ENCODE measurements at regions not wholly inside any gene's neighbourhood (a gene's known extent, or its start where the extent isn't known, plus 50 kb on each side); places are given as distances from the start of the nearest gene placed in this dataset.

DNA sequence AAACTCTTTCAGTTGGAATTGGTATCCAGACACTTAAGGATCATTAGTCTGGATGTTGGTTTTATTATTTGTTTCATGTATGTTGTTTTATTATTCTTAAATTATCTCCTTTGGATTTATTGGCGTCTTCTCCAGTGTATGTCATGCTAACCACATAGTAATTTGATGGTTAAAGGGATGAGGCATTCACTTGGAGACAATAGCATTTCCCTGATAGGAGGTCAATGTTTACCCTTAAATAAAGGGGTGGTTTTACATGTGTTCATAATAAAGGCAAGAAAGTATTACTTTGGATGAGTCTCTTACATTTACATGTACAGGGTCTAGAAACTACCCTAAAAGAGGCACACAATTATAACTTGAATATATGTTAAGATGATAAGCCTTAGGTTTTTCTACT lies 51.2 kb upstream of the RNF144B start:
- FAIRE-seq: no peak
- no peak for DNase-seq (ENCODE audit: insufficient read length, low spot score)

DNA sequence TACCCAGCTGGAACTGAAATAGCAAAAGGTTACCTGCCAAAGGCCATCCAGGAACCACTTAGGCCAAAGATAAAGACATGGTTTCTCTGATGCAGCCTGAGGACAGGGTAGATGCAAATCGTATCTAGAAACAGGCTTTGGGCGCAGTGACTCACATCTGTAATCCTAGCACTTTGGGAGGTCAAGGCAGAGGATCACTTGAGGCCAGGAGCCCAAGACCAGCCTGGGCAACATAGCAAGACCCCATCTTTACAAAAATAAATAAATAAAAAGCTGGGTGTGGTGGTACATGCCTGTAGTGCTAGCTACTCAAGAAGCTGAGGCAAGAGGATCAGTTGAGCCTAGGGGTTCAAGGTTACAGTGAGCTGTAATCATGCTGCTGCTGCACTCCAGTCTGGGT lies 52.9 kb upstream of the RNF144B start:
- DNase-seq (ENCODE audit: insufficient read length, low spot score) (no peak), FAIRE-seq (no peak)

DNA sequence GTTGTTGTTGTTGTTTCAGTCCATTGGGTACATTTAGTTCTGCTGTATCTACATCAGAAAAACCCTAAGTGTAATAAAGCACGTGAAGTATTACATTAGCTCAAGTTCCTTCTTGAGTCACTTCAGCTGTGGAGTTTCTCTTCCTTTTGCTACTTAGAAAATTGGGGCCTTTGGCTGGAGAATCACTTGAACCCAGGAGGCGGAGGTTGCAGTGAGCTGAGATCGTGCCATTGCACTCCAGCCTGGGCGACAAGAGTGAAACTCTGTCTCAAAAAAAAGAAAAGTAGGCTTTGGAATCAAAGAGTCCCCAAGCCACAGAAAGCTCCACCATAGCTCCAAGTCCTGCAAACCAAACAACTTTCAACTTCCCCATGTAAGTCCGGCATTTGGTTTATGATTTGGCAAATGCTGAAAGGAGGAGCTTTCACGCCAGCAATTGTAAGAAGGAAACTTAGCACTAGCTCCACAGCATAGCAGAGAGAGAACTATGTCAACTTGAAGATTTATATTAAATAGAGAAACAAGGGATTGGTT lies 56.5 kb upstream of the RNF144B start:
- DNase-seq (ENCODE audit: insufficient read length, low spot score) (no peak), FAIRE-seq (no peak)

DNA sequence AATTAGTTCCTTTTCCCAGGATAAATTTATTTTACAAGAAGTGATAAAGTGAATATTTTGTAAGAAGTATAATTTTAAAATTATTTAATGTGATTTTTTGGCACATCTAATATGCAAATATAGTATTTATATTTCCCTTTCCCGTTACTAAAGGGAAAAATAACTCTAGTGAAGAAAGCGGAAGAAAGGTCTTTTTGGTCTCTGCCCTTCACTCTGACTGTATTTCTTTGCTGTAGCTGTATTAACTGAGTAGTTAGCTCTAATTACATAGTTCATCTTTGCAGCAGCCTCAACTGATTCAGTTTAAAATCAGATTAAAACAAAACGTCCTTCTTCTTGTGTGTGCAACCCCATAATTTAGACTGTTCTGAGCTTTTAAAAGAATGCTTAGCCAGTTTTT lies 57.4 kb upstream of the RNF144B start:
- FAIRE-seq (no peak), DNase-seq (ENCODE audit: insufficient read length, low spot score) (no peak)

DNA sequence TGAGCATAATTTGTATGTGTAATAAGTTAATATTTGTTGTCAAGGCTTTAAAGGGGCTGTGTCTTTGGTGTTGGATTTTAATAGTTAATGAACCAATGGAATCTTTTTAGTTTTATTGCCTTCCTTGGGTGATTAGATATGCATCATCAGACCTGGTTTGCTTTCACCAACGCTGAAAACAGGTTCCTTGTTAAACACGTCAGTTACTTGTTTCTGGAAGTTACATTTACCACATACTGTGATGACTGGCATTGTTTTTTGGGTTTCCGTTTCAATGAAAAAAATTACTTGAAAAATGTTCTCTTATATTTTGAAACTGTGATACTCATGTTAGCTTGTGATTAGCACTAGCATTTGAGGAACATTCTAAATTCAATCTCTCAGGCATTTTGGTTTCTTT lies 58.6 kb upstream of the RNF144B start:
- FAIRE-seq (no peak), DNase-seq (ENCODE audit: insufficient read length, low spot score) (no peak)

DNA sequence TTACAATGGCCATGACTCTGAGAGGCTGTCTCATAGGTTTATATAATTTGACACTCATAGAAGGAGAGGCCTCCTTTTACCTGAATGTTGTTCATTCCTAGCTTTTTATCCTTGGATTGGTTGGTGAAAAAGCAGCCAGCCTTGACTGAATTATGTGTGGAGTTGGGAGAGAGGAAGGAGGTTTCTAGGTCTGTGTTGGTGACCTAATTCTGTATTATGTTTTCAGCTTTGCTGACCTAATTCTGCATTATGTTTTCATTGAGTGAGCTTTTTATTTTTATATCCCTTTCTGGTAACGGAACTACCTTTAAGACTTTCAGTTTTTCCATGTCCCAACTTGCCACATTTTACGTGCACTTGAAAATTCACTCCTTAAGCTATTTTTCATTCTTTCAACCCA lies 59.1 kb upstream of the RNF144B start:
- no peak for DNase-seq (ENCODE audit: insufficient read length, low spot score)
- FAIRE-seq: no peak

DNA sequence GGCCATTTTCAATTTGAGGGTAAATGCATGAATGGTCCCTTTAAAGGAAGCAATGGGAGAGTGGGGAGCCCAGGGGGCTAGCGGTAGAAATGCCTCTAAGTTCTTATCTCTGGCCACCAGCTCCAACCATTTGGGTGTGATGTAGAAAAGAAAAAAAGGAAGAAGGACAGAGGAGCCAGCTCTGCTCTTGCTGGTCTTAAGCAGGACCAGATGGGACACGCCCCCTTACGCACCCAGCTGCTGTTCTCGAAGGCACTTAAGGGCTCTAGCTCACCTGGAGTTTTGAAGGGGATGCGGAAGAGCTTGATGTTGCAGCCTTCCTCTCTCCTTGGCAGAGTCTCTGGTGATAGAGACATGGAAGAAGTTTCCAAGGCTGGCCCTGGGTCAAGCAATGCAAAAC lies 59.5 kb upstream of the RNF144B start:
- DNase-seq (ENCODE audit: insufficient read length, low spot score): no peak
- FAIRE-seq: no peak

DNA sequence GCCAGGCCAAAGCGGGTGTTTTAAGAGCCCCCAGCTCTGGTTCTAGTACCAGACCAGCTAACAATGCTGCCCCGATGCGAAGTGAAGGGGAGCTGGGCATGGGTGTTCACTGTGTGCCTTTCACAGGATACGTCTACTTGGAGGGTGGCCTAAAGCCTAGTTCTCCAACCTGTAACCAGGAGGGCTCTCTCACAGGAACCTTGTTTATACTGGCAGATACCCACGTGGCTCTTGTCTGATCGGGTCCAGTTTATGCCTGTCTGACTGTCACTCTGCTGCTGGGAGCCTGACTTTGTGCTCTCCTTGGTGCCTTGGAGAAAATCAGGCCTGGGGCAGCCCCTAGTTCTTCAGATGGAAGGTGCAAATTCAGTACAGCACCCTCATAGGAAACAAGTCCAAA lies 60.2 kb upstream of the RNF144B start:
- no peak for DNase-seq (ENCODE audit: insufficient read length, low spot score)

DNA sequence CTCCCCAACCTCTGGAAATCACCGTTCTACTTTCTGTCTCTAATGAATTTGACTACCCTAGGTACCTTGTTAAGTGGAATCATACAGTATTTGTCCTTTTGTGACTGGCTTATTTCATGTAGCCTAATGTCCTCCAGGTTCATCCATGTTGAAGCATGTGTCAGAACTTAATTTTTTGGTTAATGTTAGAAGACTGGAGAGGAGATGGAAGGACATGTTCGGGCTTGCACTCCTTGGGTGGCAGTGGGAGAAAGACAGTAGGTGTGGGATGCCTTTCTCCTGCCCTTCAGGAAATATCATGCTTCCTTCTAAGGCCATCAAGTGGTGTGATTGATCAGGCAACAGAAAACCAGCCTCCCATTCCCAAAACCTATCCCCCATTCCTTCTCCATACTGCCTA lies 61.1 kb upstream of the RNF144B start:
- no peak for FAIRE-seq

More for the DNA sequence above, 60.2 kb upstream of the RNF144B start:
- no peak for FAIRE-seq

DNA sequence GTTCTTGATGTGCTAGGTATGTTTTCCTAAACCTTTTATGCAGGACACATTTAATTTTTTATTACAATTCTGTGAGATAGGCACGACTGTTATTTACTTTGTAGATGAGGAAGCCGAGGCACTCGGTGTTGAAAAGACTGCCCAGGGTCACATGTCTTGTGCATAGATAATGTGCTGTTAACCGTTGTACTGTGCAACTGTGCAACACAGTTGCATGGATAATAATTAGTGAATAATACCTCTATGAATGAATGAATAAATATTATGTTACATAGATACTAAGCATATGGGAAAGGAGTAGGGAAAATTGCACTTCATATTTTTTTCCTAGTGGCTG lies 60.3 kb upstream of the DEK start:
- FAIRE-seq (no peak), DNase-seq (ENCODE audit: insufficient read length, low spot score) (no peak)

More for the DNA sequence above, 61.1 kb upstream of the RNF144B start:
- no peak for DNase-seq (ENCODE audit: insufficient read length, low spot score)

DNA sequence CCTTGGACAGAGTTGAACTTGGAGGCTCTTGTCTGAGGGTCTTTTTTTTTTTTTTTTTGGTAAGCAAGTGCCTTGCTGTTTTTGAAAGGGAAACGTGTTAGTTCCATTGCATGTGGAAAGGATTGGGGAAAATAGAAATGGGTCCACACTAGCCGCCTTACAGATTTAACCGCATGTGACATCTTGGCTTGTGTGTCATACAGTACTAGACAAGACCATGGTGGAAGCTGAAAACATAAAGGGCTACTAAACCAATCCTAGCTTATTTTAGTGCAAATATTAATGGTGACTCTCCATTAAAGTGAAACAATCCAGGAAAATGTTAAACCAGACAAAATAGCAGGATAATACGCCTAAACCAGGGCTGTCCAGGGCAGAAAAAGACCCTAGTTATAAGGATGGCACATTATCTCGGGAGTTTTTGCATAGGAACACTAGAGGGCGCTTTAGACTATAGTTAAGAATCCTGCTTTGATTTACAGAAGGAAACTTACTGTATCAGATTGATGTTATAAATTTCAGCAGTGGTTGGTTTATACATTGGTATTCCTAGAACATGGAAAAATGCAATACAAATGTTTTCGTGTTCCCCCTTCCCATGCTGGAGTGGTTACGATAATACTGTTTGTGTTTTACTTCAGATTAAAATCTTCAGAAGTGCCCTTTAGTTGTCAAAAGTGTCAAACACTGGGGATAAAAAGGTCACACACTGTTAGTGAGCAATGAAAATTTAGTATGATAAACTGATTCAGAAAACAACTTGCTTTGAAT lies 59.8 kb upstream of the DEK start:
- FAIRE-seq (no peak), DNase-seq (ENCODE audit: insufficient read length, low spot score) (peak; percentile 63)

DNA sequence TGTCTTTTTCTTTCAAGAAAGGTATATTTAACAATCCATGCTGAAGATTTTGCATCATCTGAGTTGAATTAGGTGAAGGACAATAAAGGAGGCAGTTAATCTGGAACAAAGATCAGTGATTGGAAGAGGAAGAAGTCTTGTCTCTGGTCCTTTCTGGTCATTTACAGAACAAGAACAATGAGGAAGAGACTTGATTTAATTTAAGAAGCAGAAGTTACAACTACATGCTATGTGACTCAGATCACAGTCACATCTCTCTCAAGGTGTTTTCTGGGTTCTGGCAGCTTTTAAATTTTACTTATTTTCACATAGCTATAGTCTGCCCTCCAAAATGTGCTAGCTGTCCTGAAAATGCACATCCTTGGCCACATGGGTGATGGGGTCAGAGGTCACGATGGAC lies 53.5 kb upstream of the DEK start:
- DNase-seq (ENCODE audit: insufficient read length, low spot score): no peak
- no peak for FAIRE-seq

DNA sequence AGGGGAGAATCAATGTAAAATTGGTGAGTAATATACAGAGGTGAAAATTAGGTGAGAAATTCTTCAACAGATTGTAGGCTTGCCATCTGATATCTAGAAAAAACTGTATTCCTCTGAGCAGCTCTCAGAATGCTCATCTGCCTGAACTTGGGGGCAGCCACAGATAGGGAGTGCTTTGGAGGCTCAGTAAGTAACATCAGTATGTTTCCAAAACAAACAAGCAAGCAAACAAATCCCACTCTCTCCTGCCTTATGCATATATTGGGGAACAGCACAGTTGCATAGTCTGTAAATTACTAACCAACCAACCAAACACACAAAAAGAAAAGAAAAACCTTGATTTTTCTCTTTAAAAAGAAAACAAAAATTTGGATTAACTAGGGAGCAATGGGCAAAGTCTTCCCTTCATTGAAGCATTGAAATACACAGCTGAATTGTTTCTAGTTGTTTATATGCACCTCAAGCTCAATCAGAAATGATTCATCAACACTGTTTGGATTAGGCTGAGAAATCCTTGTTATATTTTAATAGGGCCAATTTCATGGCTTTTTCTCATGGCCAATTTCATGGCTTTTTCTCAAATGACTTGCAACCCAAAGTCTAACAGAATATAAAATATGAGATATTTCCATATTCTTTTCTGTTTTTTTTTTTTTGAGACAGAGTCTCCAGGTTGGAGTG lies 50.1 kb upstream of the DEK start:
- DNase-seq (ENCODE audit: insufficient read length, low spot score): no peak
- FAIRE-seq: no peak

Measured in HTR-8/SVneo (cell line).